ENCODE measurements at regions not wholly inside any gene's neighbourhood (a gene's known extent, or its start where the extent isn't known, plus 50 kb on each side); places are given as distances from the start of the nearest gene placed in this dataset.

DNA sequence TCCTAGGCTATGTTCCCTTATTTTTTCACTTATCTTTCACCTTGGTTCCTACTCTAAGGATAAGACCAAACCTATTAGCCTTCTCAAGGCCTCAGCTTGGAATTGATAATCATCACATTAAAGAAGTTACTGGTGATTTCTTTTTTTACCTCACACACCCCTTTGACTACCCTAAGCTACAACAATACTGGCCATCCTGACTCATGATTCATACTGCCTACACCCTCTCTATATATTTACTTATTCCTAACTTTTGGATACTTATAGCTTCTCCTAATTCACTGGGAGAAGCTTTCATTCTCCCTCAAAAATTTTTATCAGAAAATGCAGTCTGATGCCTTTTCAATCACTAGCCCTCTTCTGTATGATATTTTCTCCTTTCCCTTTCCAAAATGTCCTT is 256.1 kb downstream of the TBX18 start:
- FAIRE-seq (no peak), DNase-seq (ENCODE audit: low spot score) (no peak), ATAC-seq (no peak)
- no peaks in the 10 kb centered on the region for H4K20me1 ChIP-seq (ENCODE audit: insufficient read depth, low read length)
- no peak overlapping the region for H3K4me3 ChIP-seq (replicated peaks in 1 of 3; ENCODE audit: insufficient read depth in 1 of 3, low read depth in 2 of 3, low read length in 3 of 3)
- in situ Hi-C loops (cut with HindIII; ENCODE audit: extremely low pct_ligation_motif_present, low pct_unique_long_range_greater_than_20kb), result no loop called here
- H3K27ac ChIP-seq (ENCODE audit: extremely low read length, insufficient read depth, low read length), result no peak overlapping the region
- no peaks in the 10 kb centered on the region for H3K4me1 ChIP-seq (ENCODE audit: insufficient read depth, low read length)
- no peaks in the 10 kb centered on the region for H3K79me2 ChIP-seq (ENCODE audit: insufficient read depth, low read length)
- peaks cover 13% of the 10 kb centered on the region for H3K9me3 ChIP-seq (ENCODE audit: low read length)
- no peak overlapping the region for H3K4me2 ChIP-seq (ENCODE audit: low read depth, low read length)
- intact Hi-C loops (cut with micrococcal nuclease; ENCODE audit: unreplicated experiment), result no loop called here
- no TSS peak for BruUV-seq (replicated peaks)
- no peaks in the 10 kb centered on the region for H3K36me3 ChIP-seq (replicated peaks in 1 of 2; ENCODE audit: control insufficient read depth in 1 of 2, insufficient read depth in 2 of 2, low read length in 2 of 2)
- ChIA-PET CTCF (ENCODE audit: low intra/inter-chr PET ratio, low total read pairs) (no interaction called here), POLR2A (no interaction called here)
- H2AFZ ChIP-seq (ENCODE audit: low read length), result no peak overlapping the region
- no peak for TF ChIP-seq ZNF841 (CRISPR knock-in tag; IDR thresholded peaks at IDR 0.05; ENCODE audit: borderline replicate concordance)
- no peak for TF ChIP-seq RXRA (CRISPR knock-in tag; IDR thresholded peaks at IDR 0.05)
- no peak for TF ChIP-seq HDAC1 (CRISPR knock-in tag; IDR thresholded peaks at IDR 0.05)
- no peak for TF ChIP-seq ZNF207 (IDR thresholded peaks at IDR 0.05; ENCODE audit: borderline replicate concordance)
- TF ChIP-seq XRCC5 (optimal IDR thresholded peaks at IDR 0.05; ENCODE audit: low read length), result no peak
- no peak for TF ChIP-seq ZMYM4 (CRISPR knock-in tag; IDR thresholded peaks at IDR 0.05)
- no peak for TF ChIP-seq ELK4 (CRISPR knock-in tag; IDR thresholded peaks at IDR 0.05; ENCODE audit: borderline replicate concordance)
- no peak for TF ChIP-seq ZNF891 (CRISPR knock-in tag; IDR thresholded peaks at IDR 0.05)
- no peak for TF ChIP-seq FOXJ3 (CRISPR knock-in tag; IDR thresholded peaks at IDR 0.05; ENCODE audit: borderline replicate concordance)
- TF ChIP-seq MED8 (CRISPR knock-in tag; IDR thresholded peaks at IDR 0.05; ENCODE audit: insufficient replicate concordance), result no peak
- TF ChIP-seq BRCA1 (CRISPR knock-in tag; IDR thresholded peaks at IDR 0.05), result no peak
- no peak for TF ChIP-seq MAFF (IDR thresholded peaks at IDR 0.05; ENCODE audit: low read depth, low read length)
- no peak for TF ChIP-seq MLLT10 (CRISPR knock-in tag; IDR thresholded peaks at IDR 0.05)
- no peak for TF ChIP-seq ZNF20 (CRISPR knock-in tag; IDR thresholded peaks at IDR 0.05)
- no peak for TF ChIP-seq GTF3A (CRISPR knock-in tag; conservative IDR thresholded peaks at IDR 0.05)
- TF ChIP-seq SPEN (CRISPR knock-in tag; IDR thresholded peaks at IDR 0.05; ENCODE audit: low read depth), result no peak
- no peak for TF ChIP-seq ZNF296 (CRISPR knock-in tag; conservative IDR thresholded peaks at IDR 0.05)
- no peak for TF ChIP-seq THYN1 (CRISPR knock-in tag; IDR thresholded peaks at IDR 0.05; ENCODE audit: borderline replicate concordance, low read depth)
- H3K27me3 ChIP-seq (ENCODE audit: control insufficient read depth in 1 of 2, insufficient read depth in 2 of 2, low read length in 2 of 2), result no peaks in the 10 kb centered on the region
- H3K9ac ChIP-seq (ENCODE audit: insufficient read depth, low read depth, low read length), result no peak overlapping the region
